H9 (cell line): ENCODE measurements at regions not wholly inside any gene's neighbourhood (a gene's known extent, or its start where the extent isn't known, plus 50 kb on each side); places are given as distances from the start of the nearest gene placed in this dataset.

ENCODE experiments used
- DNase-seq: peaks from one replicate; pipeline ENCODE4 v3.0.0-alpha.2; 2017
- H2AFZ ChIP-seq: one replicate; pipeline ENCODE4 v1.6.1; 2013; ENCODE audit warnings: mild to moderate bottlenecking, low read length, control low read depth, moderate library complexity
- H2AK5ac ChIP-seq: 2 replicates; pipeline ENCODE4 v1.6.1; 2013; ENCODE audit warnings: low read length, control low read depth, mixed read lengths; ENCODE audit not compliant: insufficient read length
- H2BK120ac ChIP-seq: one replicate; pipeline ENCODE4 v1.6.1; 2013; ENCODE audit warnings: low read depth, mild to moderate bottlenecking, low read length, control low read depth, inconsistent platforms; ENCODE audit not compliant: poor library complexity, severe bottlenecking
- H2BK12ac ChIP-seq: 2 replicates; pipeline ENCODE4 v1.6.1; 2013; ENCODE audit warnings: low read length, control low read depth, mixed read lengths, low read depth; ENCODE audit not compliant: insufficient read length
- H2BK15ac ChIP-seq: 2 replicates; pipeline ENCODE4 v1.6.1; 2013; ENCODE audit warnings: low read depth, low read length, control low read depth
- H2BK20ac ChIP-seq: one replicate; pipeline ENCODE4 v1.6.1; 2013; ENCODE audit warnings: low read depth, mild to moderate bottlenecking, low read length, control low read depth, inconsistent platforms; ENCODE audit not compliant: poor library complexity, severe bottlenecking
- H2BK5ac ChIP-seq: 2 replicates; pipeline ENCODE4 v1.6.1; 2013; ENCODE audit warnings: low read length, control low read depth, mixed read lengths; ENCODE audit not compliant: insufficient read length
- H3K14ac ChIP-seq: 2 replicates; pipeline ENCODE4 v1.6.1; 2013; ENCODE audit warnings: low read length, control low read depth; ENCODE audit not compliant: insufficient read depth
- H3K18ac ChIP-seq: 2 replicates; pipeline ENCODE4 v1.6.1; 2013; ENCODE audit warnings: low read depth, mild to moderate bottlenecking, mixed read lengths, low read length, control low read depth; ENCODE audit not compliant: insufficient read length
- H3K23ac ChIP-seq: 2 replicates; pipeline ENCODE4 v1.6.1; 2013; ENCODE audit warnings: low read length, control low read depth, mixed read lengths, low read depth; ENCODE audit not compliant: insufficient read length
- H3K23me2 ChIP-seq: 2 replicates; pipeline ENCODE4 v1.6.1; 2013; ENCODE audit warnings: low read depth, mild to moderate bottlenecking, mixed read lengths, low read length, control low read depth; ENCODE audit not compliant: insufficient read length, poor library complexity, severe bottlenecking
- H3K27ac ChIP-seq: 2 replicates; pipeline ENCODE4 v1.5.1; 2013; ENCODE audit warnings: low read length, control low read depth, mixed read lengths, low read depth; ENCODE audit not compliant: insufficient read length
- H3K27me3 ChIP-seq: 2 replicates; pipeline ENCODE4 v1.6.1; 2013; ENCODE audit warnings: low read length, control low read depth, inconsistent platforms; ENCODE audit not compliant: insufficient read depth
- H3K4ac ChIP-seq: 2 replicates; pipeline ENCODE4 v1.6.1; 2013; ENCODE audit warnings: low read depth, mild to moderate bottlenecking, control low read depth, inconsistent platforms, low read length, moderate library complexity
- H3K4me1 ChIP-seq: 2 replicates; pipeline ENCODE4 v1.6.1; 2013; ENCODE audit warnings: low read length, control low read depth, inconsistent platforms; ENCODE audit not compliant: insufficient read depth
- H3K4me2 ChIP-seq: 2 replicates; pipeline ENCODE4 v1.6.1; 2013; ENCODE audit warnings: low read length, control low read depth, mixed read lengths; ENCODE audit not compliant: insufficient read length, insufficient read depth
- H3K56ac ChIP-seq: 2 replicates; pipeline ENCODE4 v1.6.1; 2013; ENCODE audit warnings: low read depth, mild to moderate bottlenecking, mixed read lengths, low read length, control low read depth; ENCODE audit not compliant: insufficient read length
- H3K79me1 ChIP-seq: 2 replicates; pipeline ENCODE4 v1.6.1; 2013; ENCODE audit warnings: low read depth, mild to moderate bottlenecking, moderate library complexity, low read length, control low read depth, inconsistent platforms; ENCODE audit not compliant: insufficient read depth, poor library complexity, severe bottlenecking
- H3K79me2 ChIP-seq: 2 replicates; pipeline ENCODE4 v1.6.1; 2013; ENCODE audit warnings: low read length, control low read depth, inconsistent platforms; ENCODE audit not compliant: insufficient read depth
- H3K9ac ChIP-seq: 2 replicates; pipeline ENCODE4 v1.6.1; 2013; ENCODE audit warnings: low read length, control low read depth, mixed read lengths; ENCODE audit not compliant: insufficient read length; ENCODE audit errors: extremely low read depth
- H3K9me3 ChIP-seq: one replicate; pipeline ENCODE4 v1.6.1; 2013; ENCODE audit warnings: low read depth, low read length, inconsistent platforms; ENCODE audit not compliant: control insufficient read depth
- H3T11ph ChIP-seq: one replicate; pipeline ENCODE4 v1.6.1; 2013; ENCODE audit warnings: mild to moderate bottlenecking, low read length, control low read depth, inconsistent platforms
- H4K20me1 ChIP-seq: one replicate; pipeline ENCODE4 v1.6.1; 2013; ENCODE audit not compliant: control insufficient read depth, insufficient read length, insufficient read depth
- H4K5ac ChIP-seq: 2 replicates; pipeline ENCODE4 v1.6.1; 2013; ENCODE audit warnings: low read depth, mild to moderate bottlenecking, mixed read lengths, low read length, control low read depth; ENCODE audit not compliant: insufficient read length
- H4K8ac ChIP-seq: replicated peaks from 2 replicates; pipeline ENCODE4 v1.6.1; 2013; ENCODE audit warnings: low read length, control low read depth, mixed read lengths, low read depth; ENCODE audit not compliant: insufficient read length
- H4K91ac ChIP-seq: 2 replicates; pipeline ENCODE4 v1.6.1; 2013; ENCODE audit warnings: low read depth, mild to moderate bottlenecking, moderate library complexity, mixed read lengths, low read length, control low read depth; ENCODE audit not compliant: insufficient read length
- H3K27ac Mint-ChIP-seq, 3 experiments: 2 replicates in 2 of 3; 3 replicates in 1 of 3; pipeline ENCODE4 v1.8.0; 2020 to 2021; ENCODE audit warnings: mixed read lengths in 3 of 3, mild to moderate bottlenecking in 1 of 3, moderate library complexity in 1 of 3
- H3K27me3 Mint-ChIP-seq: 2 replicates; pipeline ENCODE4 v1.8.0; 2021; ENCODE audit warnings: low read depth, mild to moderate bottlenecking, moderate library complexity, mixed read lengths
- H3K36me3 Mint-ChIP-seq, 3 experiments: 2 replicates in 2 of 3; 3 replicates in 1 of 3; pipeline ENCODE4 v1.8.0; 2020 to 2021; ENCODE audit warnings: low read depth in 3 of 3, mixed read lengths in 3 of 3; ENCODE audit not compliant: insufficient read depth in 1 of 3
- H3K4me1 Mint-ChIP-seq, 2 experiments: 2 replicates each; pipeline ENCODE4 v1.8.0; 2020; ENCODE audit warnings: mixed read lengths in 2 of 2
- H3K4me3 Mint-ChIP-seq, 2 experiments: 2 replicates in 1 of 2; 3 replicates in 1 of 2; pipeline ENCODE4 v1.8.0; 2020 to 2021; ENCODE audit warnings: mild to moderate bottlenecking in 2 of 2, mixed read lengths in 2 of 2, moderate library complexity in 1 of 2
- H3K9me3 Mint-ChIP-seq, 2 experiments: 2 replicates in 1 of 2; 3 replicates in 1 of 2; pipeline ENCODE4 v1.8.0; 2020; ENCODE audit warnings: mild to moderate bottlenecking in 2 of 2, mixed read lengths in 2 of 2, moderate library complexity in 1 of 2
- WGBS: extraction: QIAGEN DNeasy Blood & Tissue Kit; methylation state at CpG from one replicate; pipeline ENCODE4 v1.1.7; 2013; ENCODE audit warnings: missing lambda C conversion rate, low lambda C conversion rate, mixed read lengths; ENCODE audit not compliant: insufficient read length; ENCODE audit errors: extremely low coverage; 5-methylcytosine and 5-hydroxymethylcytosine counted together
- TF ChIP-seq, protein P1 (sequence below): fragments of 200-600 bp; sonication (generic); conservative IDR thresholded peaks from 3 replicates; pipeline ENCODE4 v1.8.0; 2021; ENCODE audit warnings: antibody characterized with exemption, mild to moderate bottlenecking

DNA sequence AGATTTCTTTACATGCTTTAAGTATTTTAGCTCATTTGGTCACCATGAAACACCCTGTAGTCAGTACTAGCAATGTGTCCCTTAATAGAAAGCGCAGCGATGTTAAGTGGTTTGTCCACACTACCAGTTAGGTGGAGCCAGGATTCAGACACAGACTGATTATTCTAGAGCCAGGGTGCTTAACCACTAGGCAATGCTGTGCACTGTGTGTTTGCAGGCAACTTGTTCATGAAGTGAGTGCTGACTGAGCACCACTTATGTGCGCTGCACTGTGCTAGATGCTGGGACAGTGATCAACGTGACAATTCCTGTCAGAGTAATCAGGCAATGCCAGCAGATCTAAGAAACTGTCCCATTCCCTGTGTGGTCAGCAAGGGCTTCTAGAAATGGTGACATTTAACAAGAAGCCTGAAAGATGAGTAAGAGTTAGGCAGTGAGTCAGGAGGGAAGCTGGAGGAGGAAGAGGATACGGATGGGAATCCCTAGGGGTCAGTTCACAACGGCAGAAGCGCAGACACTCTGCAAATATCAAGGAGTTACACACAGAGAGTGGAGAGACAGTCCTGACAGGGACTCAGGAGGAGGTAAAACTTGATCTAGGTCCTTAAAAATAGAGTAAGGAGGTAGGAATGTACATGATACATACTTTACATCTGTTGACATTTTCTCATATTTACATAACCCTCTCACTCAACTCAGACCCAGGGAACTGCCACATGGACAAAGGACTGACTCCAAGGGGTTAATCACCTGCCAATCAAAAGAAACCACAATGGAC lies 69.7 kb upstream of the EGR2 start:
- H3K4me1 ChIP-seq: no peaks in the 10 kb centered on the region
- no peaks in the 10 kb centered on the region for H3K23me2 ChIP-seq
- no peak overlapping the region for H2AFZ ChIP-seq
- no peak overlapping the region for H3K56ac ChIP-seq
- H3K79me1 ChIP-seq: no peaks in the 10 kb centered on the region
- Mint-ChIP-seq H3K36me3 (no peaks in the 10 kb centered on the region), H3K9me3 (no peaks in the 10 kb centered on the region), H3K4me3 (no peak overlapping the region), H3K27ac (no peak overlapping the region), H3K4me1 (peaks cover 3% of the 10 kb centered on the region in 2 experiments; a peak in 3 of 4 replicates), H3K27me3 (peaks cover 6% of the 10 kb centered on the region)
- H3K14ac ChIP-seq: no peak overlapping the region
- H3K27me3 ChIP-seq: no peaks in the 10 kb centered on the region
- no peak overlapping the region for H2AK5ac ChIP-seq
- H4K8ac ChIP-seq: no peak overlapping the region
- H4K91ac ChIP-seq: no peak overlapping the region
- no peak overlapping the region for H3K4ac ChIP-seq
- TF ChIP-seq, protein P1, sequence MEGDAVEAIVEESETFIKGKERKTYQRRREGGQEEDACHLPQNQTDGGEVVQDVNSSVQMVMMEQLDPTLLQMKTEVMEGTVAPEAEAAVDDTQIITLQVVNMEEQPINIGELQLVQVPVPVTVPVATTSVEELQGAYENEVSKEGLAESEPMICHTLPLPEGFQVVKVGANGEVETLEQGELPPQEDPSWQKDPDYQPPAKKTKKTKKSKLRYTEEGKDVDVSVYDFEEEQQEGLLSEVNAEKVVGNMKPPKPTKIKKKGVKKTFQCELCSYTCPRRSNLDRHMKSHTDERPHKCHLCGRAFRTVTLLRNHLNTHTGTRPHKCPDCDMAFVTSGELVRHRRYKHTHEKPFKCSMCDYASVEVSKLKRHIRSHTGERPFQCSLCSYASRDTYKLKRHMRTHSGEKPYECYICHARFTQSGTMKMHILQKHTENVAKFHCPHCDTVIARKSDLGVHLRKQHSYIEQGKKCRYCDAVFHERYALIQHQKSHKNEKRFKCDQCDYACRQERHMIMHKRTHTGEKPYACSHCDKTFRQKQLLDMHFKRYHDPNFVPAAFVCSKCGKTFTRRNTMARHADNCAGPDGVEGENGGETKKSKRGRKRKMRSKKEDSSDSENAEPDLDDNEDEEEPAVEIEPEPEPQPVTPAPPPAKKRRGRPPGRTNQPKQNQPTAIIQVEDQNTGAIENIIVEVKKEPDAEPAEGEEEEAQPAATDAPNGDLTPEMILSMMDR: no peak
- no peak overlapping the region for H2BK12ac ChIP-seq
- H3K23ac ChIP-seq: no peak overlapping the region
- H2BK15ac ChIP-seq: no peak overlapping the region
- H3K4me2 ChIP-seq: no peak overlapping the region
- no peak overlapping the region for H3K9ac ChIP-seq
- no peak overlapping the region for H4K5ac ChIP-seq
- H3K79me2 ChIP-seq: no peaks in the 10 kb centered on the region
- no peak overlapping the region for H2BK5ac ChIP-seq
- no peak overlapping the region for H3K18ac ChIP-seq
- H2BK120ac ChIP-seq: no peak overlapping the region
- no peaks in the 10 kb centered on the region for H3K9me3 ChIP-seq
- WGBS: no CpG with 5 or more reads among the region's 7 CpGs
- H2BK20ac ChIP-seq: no peak overlapping the region
- H3T11ph ChIP-seq: no peak overlapping the region
- H3K27ac ChIP-seq: no peak overlapping the region
- no peak for DNase-seq
- H4K20me1 ChIP-seq: no peaks in the 10 kb centered on the region
